ENCODE measurements at regions not wholly inside any gene's neighbourhood (a gene's known extent, or its start where the extent isn't known, plus 50 kb on each side); places are given as distances from the start of the nearest gene placed in this dataset.
A peak's percentile ranks its signal among the peaks of the same experiment; 100 is the strongest.
"Not testable (repeated sequence)": the region's sequence is repeated elsewhere in the genome, so short reads cannot be mapped to it uniquely, and the experiment has no call there.

- DNase-seq (no peak), ATAC-seq (no peak)
- intact Hi-C loops (cut with DNase I): no loop called here
These were observed 1256.6 kb downstream of the SLITRK1 start for GRCh38 chr13:82625717-82626116.

- intact Hi-C loops (cut with DNase I): no loop called here
- ATAC-seq (no peak), DNase-seq (no peak)
These were observed 1267.2 kb downstream of the SLITRK1 start for GRCh38 chr13:82615043-82615442.

- intact Hi-C loops (cut with DNase I): no loop called here
These were observed 1268.2 kb downstream of the SLITRK1 start for GRCh38 chr13:82614086-82614485.

GRCh38 chr13:82606008-82606407, 1276.3 kb downstream of the SLITRK1 start:
- no peak for DNase-seq
- ATAC-seq: no peak
- intact Hi-C loops (cut with DNase I): no loop called here

More at GRCh38 chr13:82614086-82614485, 1268.2 kb downstream of the SLITRK1 start:
- DNase-seq (no peak), ATAC-seq (no peak)

- DNase-seq: no peak
- intact Hi-C loops (cut with DNase I): no loop called here
- ATAC-seq: no peak
These were observed 1284.5 kb downstream of the SLITRK1 start for GRCh38 chr13:82597747-82598146.

GRCh38 chr13:82593239-82593638, 1289.0 kb downstream of the SLITRK1 start:
- intact Hi-C loops (cut with DNase I): no loop called here
- ATAC-seq: no peak
- DNase-seq: no peak

- intact Hi-C loops (cut with DNase I): no loop called here
- DNase-seq (no peak), ATAC-seq (no peak)
These were observed 1310.6 kb downstream of the SLITRK1 start for GRCh38 chr13:82571653-82572052.

GRCh38 chr13:82569581-82569980, 1312.7 kb downstream of the SLITRK1 start:
- ATAC-seq (no peak), DNase-seq (no peak)
- intact Hi-C loops (cut with DNase I): no loop called here

GRCh38 chr13:82566864-82567263, 1315.4 kb downstream of the SLITRK1 start:
- DNase-seq (no peak), ATAC-seq (no peak)
- intact Hi-C loops (cut with DNase I): no loop called here

- ATAC-seq (no peak), DNase-seq (no peak)
- intact Hi-C loops (cut with DNase I): no loop called here
These were observed 1317.1 kb downstream of the SLITRK1 start for GRCh38 chr13:82565201-82565600.

- intact Hi-C loops (cut with DNase I): no loop called here
- no peak for ATAC-seq
These were observed 1321.4 kb downstream of the SLITRK1 start for GRCh38 chr13:82560889-82561288.

GRCh38 chr13:82522872-82523271, 1359.4 kb downstream of the SLITRK1 start:
- intact Hi-C loops (cut with DNase I): no loop called here
- ATAC-seq (no peak), DNase-seq (no peak)

More at GRCh38 chr13:82560889-82561288, 1321.4 kb downstream of the SLITRK1 start:
- DNase-seq: no peak

- ATAC-seq (no peak), DNase-seq (no peak)
- intact Hi-C loops (cut with DNase I): no loop called here
These were observed 1375.4 kb downstream of the SLITRK1 start for GRCh38 chr13:82506805-82507414.

GRCh38 chr13:82501834-82502233, 1380.4 kb downstream of the SLITRK1 start:
- ATAC-seq: peak in 1 of 2 donors; percentile 73
- intact Hi-C loops (cut with DNase I): no loop called here
- no peak for DNase-seq

- no peak for ATAC-seq
- no peak for DNase-seq
- intact Hi-C loops (cut with DNase I): no loop called here
These were observed 1401.9 kb downstream of the SLITRK1 start for GRCh38 chr13:82480415-82480814.

- DNase-seq: no peak
- ATAC-seq: no peak
- intact Hi-C loops (cut with DNase I): no loop called here
These were observed 1404.8 kb downstream of the SLITRK1 start for GRCh38 chr13:82477436-82477835.

GRCh38 chr13:82467626-82468025, 1414.6 kb downstream of the SLITRK1 start:
- no peak for DNase-seq
- intact Hi-C loops (cut with DNase I): no loop called here
- no peak for ATAC-seq

- DNase-seq; ATAC-seq; intact Hi-C loops (cut with DNase I): not testable (repeated sequence)
These were observed 1422.7 kb downstream of the SLITRK1 start for GRCh38 chr13:82459575-82459974.

GRCh38 chr13:82458169-82458568, 1424.1 kb downstream of the SLITRK1 start:
- ATAC-seq (no peak), DNase-seq (no peak)
- intact Hi-C loops (cut with DNase I): no loop called here

GRCh38 chr13:82457548-82457947, 1424.7 kb downstream of the SLITRK1 start:
- ATAC-seq; DNase-seq; intact Hi-C loops (cut with DNase I): not testable (repeated sequence)

- intact Hi-C loops (cut with DNase I): no loop called here
- ATAC-seq: no peak
These were observed 1434.7 kb downstream of the SLITRK1 start for GRCh38 chr13:82447416-82448077.

More at GRCh38 chr13:82447416-82448077, 1434.7 kb downstream of the SLITRK1 start:
- no peak for DNase-seq
